ENCODE measurements at regions not wholly inside any gene's neighbourhood (a gene's known extent, or its start where the extent isn't known, plus 50 kb on each side); places are given as distances from the start of the nearest gene placed in this dataset.

DNA sequence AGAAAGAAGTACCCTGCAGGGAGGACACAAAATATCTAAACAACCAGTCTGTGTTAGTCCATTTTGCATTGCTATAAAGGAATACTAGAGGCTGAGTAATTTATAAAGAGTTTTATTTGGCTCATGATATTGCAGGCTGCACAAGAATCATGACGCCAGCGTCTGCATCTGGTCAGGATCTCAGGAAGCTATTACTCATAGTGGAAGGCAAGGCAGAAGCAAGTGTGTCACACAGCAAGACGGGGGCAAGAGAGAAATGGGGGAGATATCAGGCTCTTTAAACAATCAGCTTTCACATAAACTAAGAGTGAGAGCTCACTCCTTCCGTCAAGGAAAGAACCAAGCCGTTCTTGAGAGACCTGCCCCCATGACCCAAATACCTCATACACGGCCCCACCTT, 614.8 kb downstream of the ZIC1 start:
- DNase-seq = no peak

DNA sequence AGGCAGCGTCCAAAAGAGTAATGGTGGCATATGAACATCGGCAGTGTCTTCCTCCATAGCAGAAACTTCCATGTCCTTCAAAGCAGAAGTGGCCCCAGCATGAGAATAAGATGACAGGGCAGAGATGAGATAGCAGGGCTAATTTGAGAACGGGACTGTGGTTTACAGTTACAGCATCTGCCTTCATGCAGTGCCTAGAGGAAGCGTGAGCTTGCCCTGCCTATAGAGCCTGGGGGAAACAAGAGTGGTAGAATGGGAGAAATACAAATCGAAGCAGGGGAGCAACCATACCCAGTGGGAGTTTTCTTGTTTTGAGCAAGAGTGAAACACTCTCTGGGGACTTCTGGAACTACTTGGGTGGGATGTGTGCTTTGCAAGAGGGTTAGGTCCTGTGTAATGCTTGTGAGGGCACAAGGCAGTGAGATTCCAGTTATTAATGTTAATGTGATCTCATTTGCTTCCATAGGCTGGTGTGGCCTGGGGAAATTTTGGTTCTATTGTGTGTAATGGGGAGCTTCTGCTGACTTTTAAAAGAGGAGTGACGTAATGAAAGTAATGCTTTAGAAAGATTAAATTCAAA, 616.9 kb downstream of the ZIC1 start:
- DNase-seq = no peak

DNA sequence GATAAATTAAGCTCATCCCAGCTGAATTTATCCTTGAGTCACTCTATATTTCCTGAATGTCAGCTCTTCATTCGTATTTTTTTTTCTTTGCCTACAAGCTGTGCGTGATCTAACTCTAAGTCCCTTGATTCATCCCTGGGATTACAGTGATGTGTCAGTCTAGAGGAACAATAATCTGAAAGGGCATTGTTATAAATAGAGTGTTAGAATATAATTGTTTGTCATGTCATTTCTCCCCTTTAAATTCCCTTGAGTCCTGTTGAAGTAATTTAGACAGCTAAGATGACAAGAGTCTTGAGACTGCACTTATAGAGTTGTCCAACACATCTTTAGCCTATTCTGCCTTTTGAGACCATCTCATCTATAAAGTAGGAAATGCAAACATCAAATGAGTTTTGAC, 621.8 kb downstream of the ZIC1 start:
- no peak for DNase-seq

DNA sequence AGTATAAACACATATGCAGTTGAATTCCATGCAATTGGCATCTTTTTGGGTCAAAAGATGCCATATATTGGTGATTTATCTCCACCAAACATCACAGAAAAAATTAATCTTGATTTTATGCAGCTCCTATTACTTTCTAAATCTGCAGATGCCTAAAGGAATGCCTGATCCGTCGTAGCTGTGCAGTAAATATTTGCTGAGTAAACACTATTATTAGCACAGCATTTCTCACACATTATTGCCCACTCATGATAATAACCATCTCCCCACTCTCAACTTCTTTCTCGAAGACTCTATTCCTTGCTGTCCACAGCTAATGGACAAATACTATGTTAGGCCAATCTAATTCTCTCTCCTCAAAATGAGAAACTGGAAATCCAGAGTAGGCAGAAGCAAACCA, 625.2 kb downstream of the ZIC1 start:
- no peak for DNase-seq

- DNase-seq = no peak
Observed at GRCh38 chr3:148036331-148036876, 627.2 kb downstream of the ZIC1 start.

DNA sequence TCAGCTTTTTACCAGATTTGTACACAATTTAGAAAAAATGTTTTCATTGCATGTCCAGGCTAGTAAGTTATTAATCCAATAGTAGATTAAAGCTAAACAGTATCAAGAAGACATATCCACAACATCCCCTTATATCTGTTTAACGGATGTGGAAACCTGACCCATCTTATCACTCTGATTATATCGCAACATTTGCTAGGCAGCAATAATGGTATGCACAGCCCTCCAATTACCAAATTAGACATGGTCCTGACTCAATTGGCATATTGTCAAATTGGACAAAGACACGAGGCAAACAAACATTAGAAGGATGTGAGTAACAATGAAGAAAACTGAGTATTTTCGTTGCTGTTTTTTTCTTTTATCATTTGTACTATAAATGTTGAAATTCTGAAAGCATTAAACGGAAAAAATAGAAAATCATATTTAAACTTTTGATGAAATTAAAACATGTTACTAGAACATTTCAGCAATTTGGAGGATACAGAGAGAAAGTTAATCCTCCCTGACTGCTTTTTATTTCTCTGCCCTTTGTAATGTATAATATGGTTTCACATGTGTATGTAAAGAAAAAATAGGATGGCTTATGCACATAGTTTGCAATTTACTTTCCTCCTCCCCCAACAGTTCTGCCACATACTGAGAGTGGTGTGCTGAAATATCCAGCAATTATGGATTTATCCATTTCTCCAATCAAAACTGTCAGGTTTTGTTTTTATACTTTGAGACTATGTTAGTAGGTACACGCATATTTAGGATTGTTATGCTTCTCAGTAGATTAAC, 633.7 kb downstream of the ZIC1 start:
- no peak for DNase-seq

DNA sequence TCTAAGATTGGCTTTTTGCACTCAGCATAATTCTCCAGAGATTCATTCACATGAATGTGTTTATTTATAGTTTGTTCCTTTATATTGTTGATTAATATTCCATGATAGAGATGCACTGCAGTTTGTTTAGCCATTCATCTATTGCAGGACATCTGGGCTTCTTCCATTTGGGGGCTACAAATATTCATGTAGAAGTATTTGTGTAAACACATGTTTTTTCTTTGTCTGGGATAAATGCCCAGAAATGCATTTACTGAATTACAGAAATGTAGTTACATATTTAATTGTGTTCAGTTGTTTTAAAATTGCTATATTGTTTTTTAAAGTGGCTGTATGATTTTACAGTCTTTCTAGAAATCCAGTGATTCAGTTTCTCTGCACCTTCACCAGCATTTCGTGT, 635.0 kb downstream of the ZIC1 start:
- no peak for DNase-seq

GRCh38 chr3:148054999-148055398, 642.7 kb upstream of the AGTR1 start:
- no peak for DNase-seq

DNA sequence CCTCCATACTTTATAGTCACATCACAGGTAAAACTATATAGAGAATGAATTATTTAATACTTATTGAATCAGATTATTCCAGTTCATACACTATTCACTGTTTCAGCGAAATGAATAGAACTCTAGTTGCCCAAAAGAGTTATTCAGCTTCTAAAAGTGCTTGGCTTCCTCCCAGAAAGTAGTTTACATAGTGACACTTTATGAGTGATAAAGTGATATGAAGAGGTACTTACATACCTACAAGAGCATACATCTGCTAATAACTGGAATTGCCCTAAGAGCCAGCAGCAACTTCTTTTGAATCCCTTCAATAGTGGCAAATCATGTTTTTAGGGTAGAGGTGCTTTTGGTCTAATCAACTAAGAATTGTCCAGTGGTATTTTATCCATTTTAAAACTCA, 635.1 kb upstream of the AGTR1 start:
- DNase-seq = no peak

DNA sequence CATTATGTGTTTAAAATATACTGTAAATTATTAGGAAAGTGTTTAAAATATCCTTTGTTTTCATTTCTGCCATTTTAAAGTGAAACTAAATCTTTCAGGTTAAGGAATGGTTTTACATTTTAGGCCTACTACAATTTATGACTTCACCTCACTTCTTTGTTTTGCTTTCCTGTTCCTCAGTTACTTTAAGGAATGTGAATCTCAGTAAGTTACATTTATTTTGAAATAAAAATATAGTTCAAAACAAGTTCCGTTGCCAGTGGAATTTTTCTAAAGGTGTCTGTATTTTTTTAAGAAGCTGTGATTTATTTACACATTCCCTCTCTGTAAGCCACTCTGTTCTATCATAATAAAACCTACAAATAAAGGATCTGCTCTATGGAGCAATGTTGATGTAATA, 630.9 kb upstream of the AGTR1 start:
- no peak for DNase-seq

GRCh38 chr3:148068466-148068865, 629.2 kb upstream of the AGTR1 start:
- DNase-seq = no peak

DNA sequence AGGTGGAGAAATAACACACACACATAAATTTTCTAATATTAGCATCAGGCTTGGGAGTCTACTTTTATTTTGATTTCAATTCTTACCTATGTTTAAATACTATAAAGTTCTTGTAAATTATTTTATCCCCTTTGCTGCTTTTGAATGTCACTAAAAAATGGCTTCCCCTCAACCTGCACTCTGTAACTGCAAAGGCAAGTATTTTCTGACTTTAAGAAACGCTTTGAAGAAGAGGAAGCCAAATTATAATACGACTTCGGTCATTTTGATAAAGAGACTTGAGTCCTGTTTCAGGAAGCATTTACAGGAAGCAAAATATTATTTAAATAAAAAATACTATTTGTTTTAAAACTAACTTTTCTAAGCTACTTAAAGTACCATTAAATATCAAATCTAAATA, 627.7 kb upstream of the AGTR1 start:
- no peak for DNase-seq

- no peak for DNase-seq
Observed at GRCh38 chr3:148073721-148074456, 623.8 kb upstream of the AGTR1 start.

- no peak for DNase-seq
Observed at GRCh38 chr3:148074946-148075345, 622.8 kb upstream of the AGTR1 start.

- peak; percentile 36 for DNase-seq
Observed at GRCh38 chr3:148075771-148076716, 621.7 kb upstream of the AGTR1 start.

GRCh38 chr3:148077318-148077923, 620.3 kb upstream of the AGTR1 start:
- DNase-seq = no peak

GRCh38 chr3:148077965-148078364, 619.7 kb upstream of the AGTR1 start:
- no peak for DNase-seq

- no peak for DNase-seq
Observed at GRCh38 chr3:148078658-148079057, 619.0 kb upstream of the AGTR1 start.

DNA sequence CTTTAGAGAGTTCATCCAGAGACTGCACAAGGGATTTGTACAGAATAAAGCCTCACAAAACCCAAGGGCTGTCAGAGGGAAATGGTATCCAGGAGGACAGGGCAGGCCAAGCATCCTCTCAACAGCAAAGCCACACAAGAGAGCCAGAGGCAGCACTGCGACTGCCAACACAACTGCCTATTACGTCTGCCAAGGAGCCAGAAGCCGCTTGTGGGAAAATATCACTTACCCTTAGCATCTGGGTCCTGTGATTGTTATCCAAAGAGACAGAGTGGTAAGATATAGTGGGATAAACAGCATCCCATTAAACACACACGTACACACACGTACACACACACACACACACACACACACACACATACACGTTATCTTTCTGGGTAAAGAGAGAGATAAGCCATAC, 618.3 kb upstream of the AGTR1 start:
- DNase-seq = no peak

DNA sequence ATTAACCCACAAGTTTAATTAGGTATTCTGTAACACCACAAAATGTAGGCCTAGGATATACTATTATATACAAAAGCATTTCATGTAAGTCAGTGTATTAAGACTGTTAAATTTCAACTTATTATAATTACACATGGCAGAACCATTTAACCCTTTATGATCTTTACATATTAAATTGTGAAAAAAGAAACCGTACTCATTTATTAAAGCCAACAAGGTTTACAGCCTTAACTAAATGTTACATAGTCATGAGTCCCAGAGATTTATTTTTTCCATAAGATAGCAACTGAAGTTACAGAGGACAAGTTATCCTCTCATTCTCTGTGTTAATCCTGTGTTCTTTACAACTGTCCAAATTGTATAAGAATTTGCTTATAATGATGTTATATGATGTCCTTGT, 615.8 kb upstream of the AGTR1 start:
- DNase-seq = no peak
